Smooth muscle cell (in vitro differentiated cells): ENCODE measurements at regions not wholly inside any gene's neighbourhood (a gene's known extent, or its start where the extent isn't known, plus 50 kb on each side); places are given as distances from the start of the nearest gene placed in this dataset.
"Not testable (repeated sequence)": the region's sequence is repeated elsewhere in the genome, so short reads cannot be mapped to it uniquely, and the experiment has no call there.

Source experiments
- DNase-seq: peaks from one replicate; lab custom pipeline; 2025; ENCODE audit not compliant: unreplicated experiment; lab: John Stamatoyannopoulos, UW
- H2AFZ ChIP-seq: fragments of 200-600 bp; sonication (generic); 2 replicates; pipeline ENCODE4 v1.6.0; 2016; ENCODE audit warnings: antibody characterized with exemption, low read depth, mild to moderate bottlenecking
- H3F3A ChIP-seq: fragments of 200-600 bp; sonication (generic); 2 replicates; pipeline ENCODE4 v1.6.0; 2017; ENCODE audit warnings: antibody characterized with exemption, low read depth
- H3K27ac ChIP-seq: fragments of 200-600 bp; sonication (generic); 2 replicates; pipeline ENCODE4 v1.5.1; 2016; ENCODE audit warnings: low read depth, mild to moderate bottlenecking
- H3K27me3 ChIP-seq: fragments of 200-600 bp; sonication (generic); 2 replicates; pipeline ENCODE4 v1.6.1; 2016; ENCODE audit warnings: low read depth, mild to moderate bottlenecking
- H3K36me3 ChIP-seq: fragments of 200-600 bp; sonication (generic); 2 replicates; pipeline ENCODE4 v1.5.1; 2016; ENCODE audit warnings: low read depth
- H3K4me1 ChIP-seq: fragments of 200-600 bp; sonication (generic); 2 replicates; pipeline ENCODE4 v1.5.1; 2016; ENCODE audit warnings: low read depth
- H3K4me2 ChIP-seq: fragments of 200-600 bp; sonication (generic); 2 replicates; pipeline ENCODE4 v1.6.0; 2016; ENCODE audit warnings: mild to moderate bottlenecking
- H3K4me3 ChIP-seq: fragments of 200-600 bp; sonication (generic); 2 replicates; pipeline ENCODE4 v1.5.1; 2016; ENCODE audit warnings: mild to moderate bottlenecking
- H3K79me2 ChIP-seq: fragments of 200-600 bp; sonication (generic); 2 replicates; pipeline ENCODE4 v1.6.0; 2016; ENCODE audit warnings: low read depth, mild to moderate bottlenecking
- H3K9ac ChIP-seq: fragments of 200-600 bp; sonication (generic); 2 replicates; pipeline ENCODE4 v1.6.0; 2016; ENCODE audit warnings: low read depth
- H3K9me3 ChIP-seq: fragments of 200-600 bp; sonication (generic); replicated peaks from 2 replicates; pipeline ENCODE4 v1.5.1; 2016; ENCODE audit warnings: low read depth
- H4K20me1 ChIP-seq: fragments of 200-600 bp; sonication (generic); 2 replicates; pipeline ENCODE4 v1.6.0; 2016; ENCODE audit warnings: low read depth
- CTCF ChIP-seq: fragments of 200-600 bp; sonication (generic); IDR thresholded peaks from 2 replicates; pipeline ENCODE4 v1.5.1; 2017; ENCODE audit warnings: borderline replicate concordance, mild to moderate bottlenecking, antibody characterized with exemption; ENCODE audit not compliant: insufficient read depth, poor library complexity, severe bottlenecking
- whole genome bisulfite sequencing: methylation state at CpG from one replicate; pipeline ENCODE4 v1.1.7; 2016; ENCODE audit warnings: low lambda C conversion rate; 5-methylcytosine and 5-hydroxymethylcytosine counted together

- Histone ChIP-seq H3K79me2 (no peaks in the 10 kb centered on the region), H3K4me2 (no peak overlapping the region), H4K20me1 (no peaks in the 10 kb centered on the region), H3K27ac (no peak overlapping the region), H2AFZ (no peak overlapping the region), H3K4me3 (no peak overlapping the region), H3K9me3 (no peaks in the 10 kb centered on the region), H3K27me3 (peaks cover 25% of the 10 kb centered on the region), H3K9ac (no peak overlapping the region), H3F3A (no peaks in the 10 kb centered on the region), H3K4me1 (no peaks in the 10 kb centered on the region), H3K36me3 (no peaks in the 10 kb centered on the region)
- 6% methylated on average over 15 of the region's 15 CpGs for WGBS
- TF ChIP-seq CTCF = no peak
- no peak for DNase-seq
These were observed 94.7 kb upstream of the ZNF322 start for GRCh38 chr6:26754212-26754611.

GRCh38 chr6:26754801-26755200, 95.3 kb upstream of the ZNF322 start:
- Histone ChIP-seq H3K4me3 (peak overlapping the region; percentile 21), H3K4me2 (peak overlapping the region; percentile 59), H3K27me3 (peaks cover 24% of the 10 kb centered on the region)
- DNase-seq, H3K9me3 ChIP-seq, H3F3A ChIP-seq, H3K9ac ChIP-seq, H2AFZ ChIP-seq, H3K36me3 ChIP-seq, H3K4me1 ChIP-seq, H3K79me2 ChIP-seq, H3K27ac ChIP-seq, H4K20me1 ChIP-seq: not testable (repeated sequence)
- 0% methylated on average over 13 of the region's 20 CpGs for WGBS

- H3F3A ChIP-seq, H3K9ac ChIP-seq, H3K79me2 ChIP-seq, H2AFZ ChIP-seq, H3K4me2 ChIP-seq, DNase-seq, H3K27ac ChIP-seq, H3K36me3 ChIP-seq, H3K9me3 ChIP-seq, H3K4me1 ChIP-seq, H4K20me1 ChIP-seq: not testable (repeated sequence)
- peaks cover 16% of the 10 kb centered on the region for H3K27me3 ChIP-seq
- H3K4me3 ChIP-seq = peak overlapping the region; percentile 8
- WGBS = 1% methylated on average over 26 of the region's 29 CpGs
These were observed 96.7 kb upstream of the ZNF322 start for GRCh38 chr6:26756067-26756805.

DNA sequence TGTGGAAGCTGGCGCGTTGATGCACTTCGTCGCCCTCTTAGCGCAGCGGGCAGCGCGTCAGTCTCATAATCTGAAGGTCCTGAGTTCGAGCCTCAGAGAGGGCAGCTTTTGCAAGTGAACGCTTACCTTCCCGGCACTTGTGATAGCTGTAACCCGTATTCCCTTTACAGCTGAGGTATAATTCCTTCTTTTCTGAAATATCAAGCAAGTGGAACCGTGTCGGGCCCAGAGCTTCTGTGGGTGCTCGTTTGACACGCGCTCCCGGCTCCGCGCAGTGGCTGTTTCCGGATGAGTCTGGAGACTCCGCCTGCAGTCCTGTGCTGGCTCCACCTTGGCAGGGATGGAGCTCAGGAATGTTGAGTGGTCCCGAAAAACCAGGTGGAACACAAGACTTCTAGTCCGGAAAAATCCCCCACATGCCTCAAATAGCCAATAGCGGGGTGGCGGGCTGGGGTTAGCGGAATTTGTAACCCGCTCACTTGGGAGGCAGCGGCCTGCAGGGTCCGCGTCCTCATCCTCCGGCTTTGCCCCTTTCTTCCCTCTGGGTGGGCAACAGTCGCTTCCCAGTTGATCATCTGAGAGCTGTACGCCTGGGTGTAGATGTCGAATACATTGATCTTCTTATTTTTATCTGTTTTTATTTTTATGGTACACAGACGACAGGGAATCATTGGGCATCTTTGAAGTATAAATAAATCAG, 106.8 kb upstream of the ZNF322 start:
- not testable (repeated sequence) for H3K9ac ChIP-seq, H3K4me1 ChIP-seq, H3K9me3 ChIP-seq, H3F3A ChIP-seq, H3K27me3 ChIP-seq, H4K20me1 ChIP-seq, H3K4me2 ChIP-seq, H3K27ac ChIP-seq, H2AFZ ChIP-seq, DNase-seq, H3K4me3 ChIP-seq, H3K79me2 ChIP-seq, H3K36me3 ChIP-seq
- WGBS = no CpG with 5 or more reads among the region's 36 CpGs

DNA sequence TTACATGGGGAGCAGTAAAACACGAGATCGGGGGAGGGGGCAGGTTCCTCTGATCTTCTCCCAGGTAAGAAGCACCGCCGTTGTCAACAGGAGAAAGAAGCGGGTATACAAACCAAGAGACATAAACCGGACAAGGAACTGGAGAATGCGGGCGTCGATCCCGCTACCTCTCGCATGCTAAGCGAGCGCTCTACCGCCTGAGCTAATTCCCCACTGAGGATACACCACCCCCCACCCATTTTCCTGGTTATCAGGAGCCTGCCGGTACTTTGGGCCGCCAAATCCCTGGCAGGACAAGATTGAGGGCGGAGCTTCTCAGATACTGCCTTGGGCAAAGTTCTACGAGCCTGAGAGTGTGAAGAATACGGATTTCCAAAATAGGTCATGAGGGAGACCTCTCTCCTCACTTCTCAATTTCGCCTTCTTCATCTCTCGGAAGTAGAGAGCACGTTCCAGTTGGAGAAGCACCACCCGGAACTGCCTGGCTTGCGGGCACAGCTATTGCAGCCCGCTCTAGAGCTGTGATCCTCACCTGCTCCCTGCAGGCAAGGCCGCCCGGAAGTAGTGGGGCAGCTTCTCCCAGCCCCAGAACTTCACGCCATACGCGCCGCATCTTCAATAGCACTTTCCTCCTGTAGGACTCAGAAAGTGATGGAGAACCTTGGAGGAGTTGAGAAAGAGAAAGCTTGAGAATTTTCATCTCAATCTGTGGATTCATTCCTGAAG, 111.6 kb upstream of the ZNF322 start:
- H3K27me3 ChIP-seq, H3K9me3 ChIP-seq, H3K27ac ChIP-seq, H3F3A ChIP-seq, H3K9ac ChIP-seq, H3K4me1 ChIP-seq, H3K4me3 ChIP-seq, DNase-seq, H2AFZ ChIP-seq, H3K36me3 ChIP-seq, H3K4me2 ChIP-seq, H4K20me1 ChIP-seq, H3K79me2 ChIP-seq: not testable (repeated sequence)
- no CpG with 5 or more reads among the region's 31 CpGs for WGBS

DNA sequence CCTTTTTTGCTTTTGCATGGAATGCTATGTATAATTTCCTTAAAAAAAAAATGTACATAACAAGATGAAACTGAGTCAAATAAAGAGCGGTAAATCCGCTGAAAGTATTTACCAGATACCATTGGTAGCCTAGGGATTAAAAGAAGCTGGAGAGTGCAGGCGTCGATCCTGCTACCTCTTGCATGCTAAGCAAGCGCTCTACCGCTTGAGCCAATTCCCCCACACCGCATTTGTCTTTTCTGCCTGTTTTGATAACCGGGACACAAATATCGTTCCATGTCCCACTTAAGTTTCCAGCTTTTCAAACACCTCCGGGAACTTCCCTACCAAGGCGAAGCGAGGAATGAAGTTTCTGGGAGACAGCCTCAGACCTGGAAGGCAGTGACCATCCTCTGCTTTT, 113.9 kb upstream of the ZNF322 start:
- H3K4me2 ChIP-seq, H3K4me1 ChIP-seq, DNase-seq, H2AFZ ChIP-seq, H4K20me1 ChIP-seq, H3K36me3 ChIP-seq, H3K9me3 ChIP-seq, H3K27ac ChIP-seq, H3K9ac ChIP-seq, H3F3A ChIP-seq, H3K4me3 ChIP-seq, H3K27me3 ChIP-seq, H3K79me2 ChIP-seq: not testable (repeated sequence)
- no CpG with 5 or more reads among the region's 12 CpGs for WGBS

DNA sequence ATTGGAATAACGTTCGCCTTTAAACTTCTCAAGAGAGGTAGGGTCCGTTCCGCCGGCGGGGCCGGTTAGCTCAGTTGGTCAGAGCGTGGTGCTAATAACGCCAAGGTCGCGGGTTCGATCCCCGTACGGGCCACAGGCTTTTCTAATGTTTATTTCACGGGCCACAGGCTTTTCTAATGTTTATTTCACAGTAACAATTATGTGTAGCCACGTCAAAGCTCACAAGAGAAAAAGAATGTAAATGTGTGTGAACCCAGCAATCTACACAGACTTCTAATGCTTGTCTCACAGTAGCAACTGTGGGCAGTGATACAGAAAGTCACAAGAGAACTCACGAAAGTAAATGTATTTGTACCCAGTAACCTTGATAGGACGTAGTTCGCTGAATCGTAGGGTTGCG, 121.0 kb upstream of the ZNF322 start:
- WGBS = no CpG with 5 or more reads among the region's 21 CpGs
- H4K20me1 ChIP-seq, H2AFZ ChIP-seq, H3K27me3 ChIP-seq, H3K36me3 ChIP-seq, H3K9ac ChIP-seq, H3K4me2 ChIP-seq, DNase-seq, H3F3A ChIP-seq, H3K4me3 ChIP-seq, H3K79me2 ChIP-seq, H3K9me3 ChIP-seq, H3K27ac ChIP-seq, H3K4me1 ChIP-seq: not testable (repeated sequence)
